ENCODE measurements at regions not wholly inside any gene's neighbourhood (a gene's known extent, or its start where the extent isn't known, plus 50 kb on each side); places are given as distances from the start of the nearest gene placed in this dataset.

GRCh38 chr2:5982193-5982902 is 290.2 kb downstream of the SOX11 start:
- Histone ChIP-seq H3K18ac (ENCODE audit: extremely low read depth, low read length) (no peak overlapping the region), H3K27me3 (replicated peaks in 1 of 4; ENCODE audit: control insufficient read depth in 3 of 4, extremely low read depth in 1 of 4, insufficient read depth in 3 of 4, low read length in 3 of 4) (no peaks in the 10 kb centered on the region), H3K79me2 (ENCODE audit: control insufficient read depth in 1 of 2, insufficient read depth in 2 of 2, low read length in 2 of 2) (no peaks in the 10 kb centered on the region), H3K23me2 (ENCODE audit: low read depth, low read length) (peaks cover 3% of the 10 kb centered on the region; the same call in 1 of the 2 replicates), H4K20me1 (replicated peaks in 1 of 2; ENCODE audit: control insufficient read depth in 1 of 2, insufficient read depth in 2 of 2, low read length in 2 of 2) (no peaks in the 10 kb centered on the region), H3K27ac (ENCODE audit: low read depth, low read length) (no peak overlapping the region), H2AK5ac (ENCODE audit: low read depth, low read length) (no peak overlapping the region), H3K4ac (replicated peaks; ENCODE audit: insufficient read length, low read depth, low read length) (no peak overlapping the region), H2BK12ac (ENCODE audit: low read depth, low read length) (no peak overlapping the region), H4K5ac (ENCODE audit: insufficient read length, low read depth, low read length) (no peak overlapping the region), H3K36me3 (ENCODE audit: control insufficient read depth in 2 of 4, insufficient read depth in 4 of 4, low read length in 3 of 4) (no peaks in the 10 kb centered on the region), H3K9ac (replicated peaks in 1 of 4; ENCODE audit: extremely low read depth in 1 of 4, low read depth in 3 of 4, low read length in 3 of 4) (peak overlapping the region in 1 of 4 experiments; percentile 38; a peak in 1 of 7 replicates), H4K91ac (replicated peaks; ENCODE audit: insufficient read length, low read length) (no peak overlapping the region), H3K79me1 (ENCODE audit: low read depth, low read length) (no peaks in the 10 kb centered on the region), H2BK120ac (replicated peaks; ENCODE audit: low read depth, low read length) (no peak overlapping the region), H3K23ac (ENCODE audit: insufficient read length) (no peak overlapping the region), H3K4me1 (replicated peaks in 1 of 4; ENCODE audit: control insufficient read depth in 3 of 4, insufficient read depth in 4 of 4, low read length in 3 of 4) (peaks cover 0 to 19% (median 10%) of the 10 kb centered on the region in 4 experiments; a peak in 6 of 7 replicates), H2BK5ac (ENCODE audit: low read depth, low read length) (no peak overlapping the region), H2BK15ac (ENCODE audit: low read length) (no peak overlapping the region), H2AFZ (ENCODE audit: low read length) (no peak overlapping the region; the same call in 1 of the 2 replicates), H4K8ac (ENCODE audit: extremely low read depth, insufficient read depth, low read length) (no peak overlapping the region), H3K56ac (replicated peaks; ENCODE audit: insufficient read length, low read depth, low read length) (no peak overlapping the region), H3K4me3 (ENCODE audit: extremely low read depth in 1 of 4, insufficient read depth in 2 of 4, low read depth in 3 of 4, low read length in 4 of 4) (peak overlapping the region in 1 of 4 experiments; percentile 55; a peak in 1 of 8 replicates), H3K14ac (ENCODE audit: insufficient read length) (no peak overlapping the region), H3K9me3 (ENCODE audit: insufficient read depth in 2 of 2, low read depth in 1 of 2, low read length in 1 of 2) (no peaks in the 10 kb centered on the region), H2BK20ac (ENCODE audit: low read length) (0 out of 2 replicates have a peak overlapping the region, but pooled peaks have one; percentile 82), H3K4me2 (ENCODE audit: insufficient read depth in 1 of 2, low read depth in 2 of 2, low read length in 2 of 2) (peak overlapping the region; percentile 60 to 66; a peak in 3 of 4 replicates)
- FAIRE-seq (no peak), DNase-seq (ENCODE audit: low read depth in 1 of 2, low spot score in 2 of 2) (no peak)
- WGBS, 2 experiments (ENCODE audit: extremely low coverage in 1 of 2, insufficient coverage in 1 of 2, insufficient read length in 1 of 2, insufficient replicate concordance in 2 of 2, low coverage in 1 of 2, low lambda C conversion rate in 2 of 2, missing lambda C conversion rate in 1 of 2): 87% methylated on average over 16 of the region's 16 CpGs; no CpG with 5 or more reads in 1 of the 2 experiments
- ChIA-PET CTCF (ENCODE audit: partially characterized antibody) (interaction anchor here (0.7 to 1.6 kb wide), 3 partner anchors 59 to 790 kb away, joined by 3 to 4 read pairs (median 3); no protein-coding TSS in a partner anchor), POLR2A (ENCODE audit: partially characterized antibody) (interaction anchor here (1.0 to 1.1 kb wide), 3 partner anchors 15 to 286 kb away, joined by 3 read pairs; no protein-coding TSS in a partner anchor)
- no peak for TF ChIP-seq MAFK (IDR thresholded peaks at IDR 0.05; ENCODE audit: low read depth, low read length)
- no peak for TF ChIP-seq PHF8 (conservative IDR thresholded peaks at IDR 0.05; ENCODE audit: low read depth, low read length)
- no peak for TF ChIP-seq SIN3A (conservative IDR thresholded peaks at IDR 0.05 in 1 of 2, IDR thresholded peaks at IDR 0.05 in 1 of 2; ENCODE audit: low read depth in 1 of 2, low read length in 2 of 2)
- TF ChIP-seq GTF2F1 (IDR thresholded peaks at IDR 0.05; ENCODE audit: borderline replicate concordance, low read depth, low read length): no peak
- no peak for TF ChIP-seq SAP30 (IDR thresholded peaks at IDR 0.05; ENCODE audit: insufficient read depth, insufficient replicate concordance, low read length)
- TF ChIP-seq CEBPB (IDR thresholded peaks at IDR 0.05; ENCODE audit: low read depth, low read length): no peak
- TF ChIP-seq USF2 (IDR thresholded peaks at IDR 0.05; ENCODE audit: low read length): no peak
- TF ChIP-seq POLR2A (IDR thresholded peaks at IDR 0.05; ENCODE audit: control extremely low read depth in 1 of 2, low read depth in 2 of 2, low read length in 2 of 2): no peak
- no peak for TF ChIP-seq E2F6 (IDR thresholded peaks at IDR 0.05)
- no peak for TF ChIP-seq TAF7 (optimal IDR thresholded peaks at IDR 0.05; ENCODE audit: borderline replicate concordance, low read depth, low read length)

Data from H1 (cell line).